Stimulated activated CD8-positive, alpha-beta memory T cell treated with anti-CD3 and anti-CD28 coated beads, Interleukin-15, amount 100 ng/mL, for 48 hours (primary cell): ENCODE measurements at regions not wholly inside any gene's neighbourhood (a gene's known extent, or its start where the extent isn't known, plus 50 kb on each side); places are given as distances from the start of the nearest gene placed in this dataset.

Experiments
- DNase-seq, 2 donors: peaks; one replicate each; pipeline ENCODE4 v3.0.0-alpha.2; 2020; ENCODE audit warnings: low read depth in 2 of 2

DNA sequence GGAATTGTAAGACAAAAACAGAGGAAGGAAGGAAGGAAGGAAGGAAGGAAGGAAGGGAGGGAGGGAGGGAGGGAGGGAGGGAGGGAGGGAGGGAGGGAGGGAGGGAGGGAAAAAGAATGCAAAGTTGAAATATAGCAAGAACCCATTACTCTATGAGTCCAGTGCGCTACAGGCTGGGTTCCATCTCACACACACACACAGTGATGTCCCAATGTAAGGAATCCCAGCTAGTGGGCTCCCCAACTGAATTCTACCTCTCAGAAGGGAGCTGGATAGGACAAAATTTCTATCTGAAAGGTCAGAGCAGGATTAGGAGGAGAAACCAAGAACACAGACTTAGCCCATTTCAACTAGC, 173.4 kb downstream of the DAD1 start:
- no peak for DNase-seq

DNA sequence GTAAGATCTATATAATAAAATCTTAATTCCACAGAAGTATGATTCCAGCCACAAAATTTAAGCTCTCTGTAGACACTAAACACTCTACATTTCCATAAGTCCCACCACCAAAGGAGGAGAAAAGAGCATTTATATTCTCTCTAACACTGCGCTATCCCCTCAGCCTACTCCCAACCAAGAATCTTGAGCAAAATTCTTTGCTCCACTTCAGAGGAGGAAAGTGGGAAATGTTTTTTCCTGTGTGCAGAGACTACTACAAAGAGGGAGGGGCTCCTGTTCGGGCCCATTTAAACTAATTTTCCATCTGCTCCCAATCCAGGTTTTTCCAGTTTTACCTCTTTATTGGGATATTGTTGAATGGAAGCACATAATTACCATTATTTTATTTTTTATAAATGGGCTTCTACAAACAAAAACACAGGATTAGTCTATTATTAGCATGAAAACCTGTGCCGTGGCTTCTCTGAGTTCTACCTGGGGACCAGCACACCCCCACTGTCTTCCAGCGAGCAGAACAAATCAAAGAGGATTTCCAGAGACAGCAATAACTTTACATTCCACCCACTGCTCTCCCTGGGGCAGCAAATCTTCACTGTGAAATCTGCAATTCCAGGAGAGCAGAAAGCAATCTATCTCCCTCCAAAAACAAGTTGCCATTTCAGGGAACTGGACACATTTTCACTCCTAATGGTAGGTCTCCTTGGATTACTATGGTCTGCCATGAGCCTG, 174.0 kb downstream of the DAD1 start:
- no peak for DNase-seq

DNA sequence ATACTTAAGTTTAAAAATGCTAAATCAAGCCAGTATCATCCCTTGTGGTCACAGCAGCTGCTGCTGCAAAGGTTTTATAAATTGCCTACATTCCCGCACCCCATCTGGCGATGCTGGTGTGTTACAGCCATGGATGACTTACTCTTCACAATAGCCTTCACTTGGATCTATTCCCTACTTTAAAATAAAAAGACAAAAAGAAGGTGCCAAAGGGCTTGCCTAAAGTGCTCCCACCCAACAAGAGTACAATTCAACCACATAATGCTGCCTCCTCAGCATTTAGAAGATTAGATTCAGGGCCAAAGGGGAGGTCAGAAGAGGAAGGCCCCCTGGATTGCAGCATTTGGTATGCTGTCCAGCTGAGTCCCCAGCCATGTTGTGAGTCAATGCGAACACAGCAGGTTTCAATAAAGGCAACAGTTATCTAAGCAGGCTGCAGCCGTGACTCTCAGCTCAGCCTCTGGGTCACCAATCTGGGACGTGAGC, 176.1 kb downstream of the DAD1 start:
- no peak for DNase-seq

DNA sequence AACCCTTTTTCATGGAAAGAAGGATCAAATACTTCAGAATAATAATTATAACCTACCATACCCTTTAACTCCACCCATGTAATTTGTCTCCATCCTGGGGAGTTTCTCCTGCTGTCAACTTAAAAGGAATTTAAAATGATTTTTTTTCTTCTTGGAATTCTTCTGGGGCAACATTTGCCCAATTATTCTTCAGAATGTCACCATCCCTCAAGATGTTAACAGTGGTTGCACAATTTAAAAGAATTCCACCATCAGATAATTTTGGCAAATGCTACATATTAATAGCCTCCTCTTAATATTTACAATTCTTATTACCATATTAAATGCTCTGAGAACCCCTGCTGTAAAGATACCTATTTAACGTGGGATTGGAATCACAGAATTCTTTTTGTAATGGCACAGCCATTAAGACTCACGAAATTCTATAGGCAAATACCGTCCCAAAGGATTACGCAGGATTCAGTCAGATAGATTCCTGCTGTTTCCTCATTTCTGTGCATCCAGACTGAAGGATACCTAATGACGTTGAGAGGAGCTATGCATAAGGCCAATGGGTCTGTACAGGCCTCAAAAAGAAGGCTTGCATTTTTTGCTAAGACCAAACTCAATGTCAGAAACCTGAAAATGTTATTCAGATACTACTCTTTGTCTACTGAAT, 177.5 kb downstream of the DAD1 start:
- no peak for DNase-seq

DNA sequence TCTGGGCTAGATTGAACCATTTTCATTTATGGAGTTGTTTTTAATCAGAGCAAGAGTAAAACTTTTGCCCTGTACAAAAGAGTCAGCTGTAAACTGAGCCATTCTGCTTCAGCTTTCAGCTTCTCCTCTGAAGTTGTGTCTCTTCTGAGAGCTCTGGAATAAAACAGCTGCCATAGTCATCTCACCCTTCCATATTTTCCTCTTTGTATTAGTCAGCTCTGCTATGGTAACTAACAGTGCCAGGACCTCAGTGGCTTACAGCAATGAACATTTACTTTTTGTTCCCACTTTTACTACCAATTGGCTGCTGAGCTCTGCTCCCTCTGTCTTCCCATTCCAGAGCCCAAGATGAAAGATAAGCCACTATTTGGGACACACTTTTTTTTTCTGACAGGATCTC, 178.5 kb downstream of the DAD1 start:
- no peak for DNase-seq

DNA sequence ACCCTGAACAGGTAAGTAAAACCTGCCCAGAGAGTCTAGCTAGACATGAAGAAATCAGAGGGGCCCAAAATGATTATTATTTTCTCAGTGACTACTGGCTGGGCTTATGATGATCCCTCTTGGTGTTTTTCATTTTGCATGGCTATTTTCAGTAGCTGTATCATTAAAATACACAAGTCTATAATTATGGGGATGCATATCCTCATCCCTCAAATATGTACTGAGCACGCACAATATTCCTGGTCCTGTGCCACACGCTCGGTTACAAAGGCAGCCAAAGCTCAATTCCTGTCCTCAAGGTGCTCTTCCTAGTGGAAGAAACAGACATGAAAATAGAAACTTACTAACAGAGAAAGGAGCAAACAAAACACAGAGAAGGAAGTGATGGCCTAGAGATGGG, 180.0 kb downstream of the DAD1 start:
- DNase-seq: no peak

DNA sequence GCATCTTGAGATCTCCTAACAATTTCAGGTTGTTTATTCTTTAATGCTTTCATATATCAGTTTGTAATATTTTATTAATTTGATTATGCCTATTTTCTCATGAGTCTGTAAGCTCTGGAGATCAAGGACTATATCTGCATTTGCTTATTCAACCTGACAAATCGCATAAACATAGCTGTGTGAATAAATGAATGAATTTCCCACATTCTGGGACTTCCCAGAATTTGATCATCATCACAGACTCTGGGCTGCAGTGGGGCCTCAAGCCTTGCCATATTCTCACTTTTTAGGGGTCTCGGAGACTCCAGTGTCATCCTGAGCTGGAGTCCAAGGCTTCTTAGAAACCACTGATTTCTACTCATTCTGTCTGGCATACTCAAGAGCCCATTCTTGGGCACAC, 180.5 kb downstream of the DAD1 start:
- DNase-seq: no peak

DNA sequence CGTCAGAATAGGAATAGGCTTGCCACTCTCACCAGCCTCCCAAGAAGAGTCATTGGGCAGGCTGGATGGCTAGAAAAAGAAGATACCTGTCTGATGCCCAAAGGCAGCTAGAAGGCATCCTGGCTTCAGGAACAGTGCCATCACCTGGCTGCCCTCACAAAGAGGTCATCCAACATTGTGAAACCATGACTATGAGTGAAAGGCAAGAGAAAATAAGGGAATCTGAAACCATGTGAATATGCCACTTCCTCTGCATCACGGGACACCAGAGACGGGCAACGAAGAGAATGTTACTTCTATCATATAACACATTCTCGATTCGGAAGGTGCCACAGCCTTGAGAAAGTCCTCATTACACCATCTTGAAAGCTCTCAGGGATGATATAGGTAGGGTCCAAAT, 182.0 kb downstream of the DAD1 start:
- no peak for DNase-seq

DNA sequence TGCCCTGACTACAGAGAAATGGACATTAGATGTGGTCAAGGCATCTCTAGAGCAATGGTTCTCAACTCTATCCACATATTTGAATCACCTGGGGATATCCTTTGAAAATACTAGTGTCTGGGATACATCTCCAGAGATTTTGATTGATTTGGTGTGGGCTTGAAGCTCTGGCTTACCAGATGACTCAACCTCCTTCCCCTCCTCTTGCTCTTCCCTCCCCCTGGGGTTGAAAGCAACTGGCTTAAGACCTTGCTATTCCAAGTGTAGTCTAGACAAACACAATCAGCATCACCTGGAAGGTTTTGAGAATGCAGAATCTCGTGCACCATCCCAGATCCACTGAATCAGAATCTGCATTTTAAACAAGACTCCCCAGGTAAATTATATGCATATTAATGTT, 183.8 kb downstream of the DAD1 start:
- no peak for DNase-seq

DNA sequence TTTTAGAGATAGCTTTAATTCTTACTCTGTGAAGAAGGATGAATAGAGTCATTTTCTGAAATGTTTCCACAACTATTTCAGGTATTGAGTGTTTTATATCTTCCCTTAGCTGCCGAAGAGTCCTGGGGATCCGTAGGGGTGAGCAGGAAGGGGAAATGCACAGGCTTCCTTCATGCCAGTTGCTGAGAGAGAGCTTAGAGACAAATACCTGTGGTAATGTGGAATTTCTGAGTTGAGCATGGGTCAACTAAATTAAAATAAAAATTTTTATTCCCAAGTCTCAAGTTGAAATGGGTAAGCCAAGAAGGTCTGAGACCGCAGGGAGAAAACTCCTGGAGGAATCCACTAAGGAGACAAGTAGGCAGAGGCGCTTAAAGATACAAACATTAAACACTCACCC, 185.7 kb downstream of the DAD1 start:
- no peak for DNase-seq

DNA sequence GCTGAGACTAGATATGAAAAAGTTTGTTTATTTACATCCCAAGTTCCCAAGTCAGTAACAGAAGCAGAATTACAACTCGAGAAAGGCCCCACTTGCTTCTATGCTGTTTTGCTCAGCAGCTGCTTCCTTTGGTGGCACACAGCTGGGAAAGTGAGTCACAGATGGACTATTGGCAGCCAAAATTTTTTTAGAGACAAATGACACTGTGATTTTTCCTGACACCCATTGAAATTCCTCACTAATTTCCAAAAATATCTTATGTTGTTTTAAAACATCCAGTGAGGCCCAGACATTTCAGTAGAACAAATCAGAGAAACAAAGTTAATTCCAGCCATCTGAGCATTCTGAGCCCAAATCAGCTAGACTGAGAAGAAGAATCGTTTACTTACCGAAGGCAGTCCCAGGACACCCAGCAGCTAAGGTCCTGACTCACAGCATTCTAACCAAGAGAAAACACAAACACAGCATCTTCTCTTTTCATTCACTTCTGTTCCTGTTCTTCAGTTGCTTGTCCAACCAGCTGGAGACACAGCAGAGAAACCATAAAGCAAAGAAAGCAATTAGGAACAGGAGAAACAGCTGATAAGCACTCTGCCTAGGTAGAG, 188.3 kb downstream of the DAD1 start:
- no peak for DNase-seq

DNA sequence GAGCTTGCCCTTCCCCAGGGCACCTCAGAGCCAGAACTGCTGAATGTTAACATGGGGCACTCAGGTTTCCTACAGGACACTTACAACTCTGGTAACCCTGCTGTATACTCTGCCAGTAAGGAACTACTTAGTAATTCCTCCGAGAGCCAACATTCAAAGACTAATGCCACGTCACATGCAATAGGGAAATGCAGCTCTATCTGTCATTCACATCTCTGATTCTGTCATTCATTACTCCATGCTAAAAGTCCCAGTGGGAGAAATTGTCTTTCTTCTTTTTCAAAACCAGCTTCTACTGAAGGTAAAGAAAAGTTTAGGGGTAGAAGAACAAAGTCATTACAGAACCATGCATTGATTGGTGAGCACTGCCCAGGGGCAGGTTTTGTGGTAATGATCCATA, 189.2 kb downstream of the DAD1 start:
- DNase-seq: no peak

DNA sequence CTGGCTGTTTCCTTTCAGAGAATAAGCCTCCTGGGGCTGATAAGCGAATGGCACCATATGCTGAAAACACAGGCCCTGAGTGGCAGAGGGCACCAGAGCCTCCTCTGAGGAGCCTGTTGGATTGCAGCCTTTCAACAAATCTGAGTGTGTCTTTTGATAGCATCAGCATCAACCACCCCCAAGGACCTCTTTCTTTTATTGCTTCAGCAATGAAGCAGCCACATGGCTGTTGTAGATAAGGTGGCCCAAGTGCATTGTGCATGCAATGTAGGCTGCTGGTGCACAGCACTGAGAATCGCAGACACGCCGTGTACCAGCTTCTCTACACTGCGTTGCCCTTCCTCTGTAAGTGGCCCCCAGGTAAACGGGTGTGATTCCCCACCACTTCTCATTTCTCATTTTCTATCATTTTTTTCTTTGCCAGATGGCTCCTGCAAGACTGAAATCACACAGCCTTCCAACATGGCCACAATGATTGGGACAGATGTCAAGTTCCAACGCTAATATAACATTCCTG, 191.7 kb downstream of the DAD1 start:
- DNase-seq: no peak

DNA sequence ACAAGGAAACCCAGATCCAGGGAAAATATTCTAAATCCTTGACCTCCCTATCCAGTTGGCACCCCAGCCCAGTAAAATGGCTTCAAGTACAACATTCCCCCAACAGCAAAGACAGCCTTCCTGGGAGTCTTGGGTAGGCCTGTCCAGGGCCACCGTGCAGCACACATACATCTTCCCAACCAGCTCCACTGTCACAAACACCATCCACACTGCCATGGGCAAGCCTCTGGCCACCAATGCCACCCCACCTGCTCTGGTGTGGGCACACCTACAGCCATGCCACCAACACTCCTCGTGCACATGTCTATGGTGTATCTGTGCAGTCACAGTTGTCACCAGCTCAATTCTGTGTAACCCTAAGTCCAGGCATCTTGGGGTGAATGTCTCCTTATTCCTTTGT, 193.2 kb downstream of the DAD1 start:
- no peak for DNase-seq

DNA sequence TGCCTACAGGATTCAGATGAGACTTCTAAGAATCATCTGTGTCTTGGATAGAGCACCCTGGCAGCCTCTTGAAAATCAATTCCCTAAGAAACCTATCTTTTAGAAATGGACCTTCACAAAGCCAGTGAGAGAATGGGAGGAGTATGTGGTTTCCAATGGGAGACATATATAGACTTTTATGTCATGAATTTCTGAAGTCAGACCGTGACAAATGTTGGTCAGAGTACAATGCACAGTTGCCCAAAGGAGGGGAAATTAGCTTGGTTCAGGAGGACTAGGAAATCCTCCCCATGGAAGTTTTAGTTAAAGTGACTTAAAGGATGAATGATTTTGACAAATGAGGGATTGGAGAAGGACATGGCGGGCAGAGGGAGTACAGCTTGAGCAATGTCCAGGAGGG, 194.4 kb downstream of the DAD1 start:
- DNase-seq: no peak

DNA sequence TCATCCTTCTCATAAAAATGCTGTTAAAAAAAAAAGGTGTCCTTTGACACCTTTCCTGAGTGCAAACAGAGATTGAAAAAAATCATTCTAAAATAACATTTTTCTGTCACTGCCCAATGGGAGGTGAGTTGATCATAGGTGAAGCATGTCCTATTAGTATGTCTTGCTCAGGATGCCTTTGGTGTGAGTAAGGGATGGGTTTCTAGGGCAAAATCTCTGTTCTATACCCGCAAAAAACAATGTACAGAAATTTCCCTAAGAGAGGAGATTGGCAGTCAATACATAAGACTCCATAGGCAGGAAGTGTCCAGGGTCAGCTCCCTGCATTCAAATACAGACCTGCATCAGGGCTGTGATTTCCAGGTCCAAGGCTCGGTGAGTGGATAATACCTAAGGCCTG, 195.2 kb downstream of the DAD1 start:
- DNase-seq: no peak

DNA sequence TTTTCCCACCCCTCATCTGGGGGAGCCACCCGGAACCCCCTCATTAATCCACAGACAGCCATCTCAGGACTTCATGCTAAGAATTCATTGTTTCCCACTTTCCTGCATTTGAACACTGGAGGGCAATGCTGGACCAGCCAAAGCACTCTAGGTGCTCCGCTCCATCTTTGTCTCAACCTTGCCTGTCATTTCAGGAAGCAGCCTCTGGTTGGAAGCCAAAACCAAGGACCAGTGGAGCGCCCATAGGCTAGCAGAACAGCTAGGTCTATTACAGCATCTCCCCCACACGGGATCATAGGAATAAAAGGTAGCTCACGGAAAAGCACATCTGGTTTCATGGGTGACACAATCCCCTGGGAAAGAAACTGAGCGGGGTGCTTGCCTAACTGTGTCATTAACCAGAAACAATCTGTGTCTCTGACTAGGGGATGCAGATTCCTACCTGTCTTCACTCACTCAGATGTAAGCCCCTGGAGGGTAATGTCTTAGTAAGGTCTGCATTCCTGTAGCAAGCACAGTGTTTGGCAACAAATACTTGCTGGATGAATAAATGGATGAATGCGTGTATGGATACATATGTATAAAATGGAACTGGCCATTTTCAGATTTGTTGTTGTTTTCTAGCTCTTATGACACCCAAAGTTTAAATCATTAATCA, 197.0 kb downstream of the DAD1 start:
- no peak for DNase-seq

DNA sequence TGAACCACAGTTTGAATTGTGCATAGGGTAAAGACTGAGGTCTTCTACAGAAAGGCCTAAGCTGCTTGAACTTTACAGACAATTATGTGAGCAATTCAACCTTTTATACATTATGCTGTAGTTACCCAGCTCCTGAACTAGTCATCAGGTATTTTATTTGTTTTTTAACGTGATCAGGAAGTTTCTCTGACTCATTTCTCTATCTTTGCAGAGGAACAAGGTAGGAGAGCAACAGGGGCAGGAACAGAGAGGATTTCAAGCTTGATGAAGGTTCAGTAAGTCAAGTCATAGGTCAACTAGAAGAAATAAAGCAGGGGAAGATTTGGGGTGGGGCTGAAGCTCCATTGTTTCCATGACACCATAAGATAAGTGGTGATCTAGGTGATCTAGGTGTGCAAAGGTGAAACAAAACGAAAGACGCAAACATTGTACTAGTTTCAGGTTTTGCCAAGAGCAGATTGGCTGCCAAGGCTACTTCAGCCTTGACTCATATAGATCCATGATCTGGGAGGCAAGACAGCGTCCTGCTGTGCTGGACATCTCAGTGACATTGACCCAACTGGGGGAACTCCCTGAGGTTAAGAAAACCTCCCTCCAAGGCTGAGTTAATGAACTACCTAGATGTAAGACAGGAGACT, 198.1 kb downstream of the DAD1 start:
- no peak for DNase-seq

DNA sequence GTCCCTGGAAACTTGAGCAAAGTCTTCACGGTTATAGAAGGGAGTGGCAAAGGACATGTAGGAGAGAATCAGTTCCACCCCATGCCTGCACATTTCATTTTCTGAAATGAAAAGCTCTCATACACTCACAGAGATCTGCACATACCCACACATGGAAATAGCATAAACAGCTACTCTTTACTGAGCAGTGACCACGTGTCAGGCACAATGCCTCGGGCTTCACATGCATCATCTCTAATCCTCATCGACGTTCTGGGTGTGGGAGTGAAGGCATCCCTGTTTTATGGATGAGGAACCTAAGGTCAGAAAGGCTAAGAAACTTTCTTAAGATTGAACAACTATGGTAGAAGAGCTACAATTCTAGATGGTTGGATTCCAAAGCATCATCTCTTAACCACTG, 198.8 kb downstream of the DAD1 start:
- no peak for DNase-seq

DNA sequence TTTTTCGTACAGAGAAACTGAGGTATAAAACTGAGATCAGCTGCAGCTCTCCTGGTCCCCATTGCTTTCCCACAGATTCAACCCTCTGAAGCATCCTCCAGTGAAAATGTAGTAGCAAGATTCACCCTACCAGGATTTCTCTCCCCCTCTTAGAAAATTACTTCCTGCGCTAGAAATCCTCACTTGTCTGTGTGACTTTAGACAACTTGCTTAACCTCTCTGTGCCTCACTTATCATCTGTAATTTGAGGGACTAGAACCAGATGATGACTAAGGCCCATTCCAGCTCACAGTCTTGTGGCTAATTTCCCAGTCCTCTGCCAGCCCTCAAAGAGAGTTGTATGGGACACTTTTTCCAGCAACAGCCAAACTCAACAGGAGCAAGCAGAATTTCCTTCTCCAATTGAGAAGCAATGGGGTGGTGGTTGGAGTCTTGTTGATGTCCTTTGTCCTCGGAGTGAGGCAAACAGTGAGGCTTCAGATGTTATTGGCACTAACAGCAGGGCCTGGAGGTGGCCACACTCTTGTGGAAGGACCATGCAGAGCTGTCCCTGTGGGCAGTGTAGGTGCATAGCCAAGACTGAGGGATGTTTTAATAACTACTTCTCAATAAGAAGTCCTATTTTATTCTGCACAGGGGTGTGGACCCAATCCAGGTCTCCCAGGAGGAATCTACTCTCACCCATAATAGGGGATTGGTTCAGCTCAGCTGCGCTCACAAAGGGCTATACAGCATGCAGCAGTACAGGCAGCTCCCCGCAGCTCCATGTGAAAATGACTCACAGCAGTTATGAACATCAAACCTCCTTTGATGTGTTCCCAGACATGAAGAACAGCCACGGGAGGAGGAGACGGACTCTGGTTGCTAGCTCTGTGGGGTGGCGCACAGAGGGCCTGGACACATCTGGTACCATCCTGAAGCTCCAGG, 200.1 kb downstream of the DAD1 start:
- DNase-seq: no peak

DNA sequence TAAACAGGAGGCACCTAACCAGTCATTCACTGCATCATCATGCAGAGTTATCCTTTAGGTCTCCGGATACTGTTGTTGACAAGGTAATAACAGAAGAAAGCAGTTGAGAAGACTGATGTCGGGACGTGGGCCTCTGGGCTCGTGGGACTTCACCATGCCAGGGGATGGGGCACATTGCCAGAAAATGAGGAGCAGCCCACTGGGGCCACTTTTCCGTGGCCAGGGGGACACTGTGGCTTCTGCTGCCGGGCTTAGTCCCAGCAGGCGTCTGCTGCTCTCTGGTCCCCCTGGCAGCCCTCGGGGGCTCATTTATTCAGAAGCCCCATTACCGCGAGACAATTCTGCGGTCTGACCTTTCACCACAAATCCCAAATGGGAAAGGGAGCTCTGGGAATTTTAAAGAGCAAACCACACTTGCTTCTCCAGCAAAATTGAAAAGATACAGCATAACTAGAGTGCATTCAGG, 201.2 kb downstream of the DAD1 start:
- no peak for DNase-seq
